CD4-positive, alpha-beta T cell (primary cell): ENCODE measurements at regions not wholly inside any gene's neighbourhood (a gene's known extent, or its start where the extent isn't known, plus 50 kb on each side); places are given as distances from the start of the nearest gene placed in this dataset.

Source experiments
- ATAC-seq: fragments of 200-7000 bp; cut with Tn5 transposase; one replicate; pipeline ENCODE4 v1.10.0; 2022; ENCODE audit warnings: mild to moderate bottlenecking; ENCODE audit not compliant: poor library complexity
- CTCF ChIA-PET: fragments of 350-600 bp; sonication (Branson Sonifier 250); formaldehyde crosslinking; loops from one replicate; lab custom pipeline; 2021; ENCODE audit warnings: antibody characterized with exemption, inconsistent platforms; lab: Charles Lee
- POLR2A ChIA-PET: fragments of 350-600 bp; sonication (Branson Sonifier 250); formaldehyde crosslinking; loops from one replicate; lab custom pipeline; 2021; ENCODE audit warnings: antibody characterized with exemption, inconsistent platforms; lab: Charles Lee
- DNase-seq, 14 experiments: peaks; one replicate each; pipeline ENCODE4 v3.0.0-alpha.2; 2013 to 2020; ENCODE audit warnings: mixed read lengths in 2 of 14
- H3K27ac ChIP-seq, 2 donors: one replicate each; pipeline versions ENCODE4 v1.5.1 to v1.7.0; 2013; ENCODE audit warnings: low read length in 2 of 2, low read depth in 1 of 2, mild to moderate bottlenecking in 1 of 2
- H3K27me3 ChIP-seq, 2 experiments: 1 replicate in 1 of 2; 2 replicates in 1 of 2; pipeline versions ENCODE4 v1.6.1 to v1.7.0; 2013; ENCODE audit warnings: low read length in 2 of 2, control low read depth in 1 of 2, mild to moderate bottlenecking in 1 of 2, moderate library complexity in 1 of 2; ENCODE audit not compliant: insufficient read depth in 2 of 2, control insufficient read depth in 1 of 2
- H3K36me3 ChIP-seq: one replicate; pipeline ENCODE4 v1.6.1; 2013; ENCODE audit warnings: low read length, control low read depth; ENCODE audit not compliant: insufficient read depth
- H3K4me1 ChIP-seq: one replicate; pipeline ENCODE4 v1.6.1; 2013; ENCODE audit warnings: low read length, control low read depth; ENCODE audit not compliant: insufficient read depth
- H3K4me3 ChIP-seq: one replicate; pipeline ENCODE4 v1.5.1; 2013; ENCODE audit warnings: mild to moderate bottlenecking, low read length, moderate library complexity
- H3K9me3 ChIP-seq, 2 experiments: 1 replicate in 1 of 2; 2 replicates in 1 of 2; pipeline versions ENCODE4 v1.6.1 to v1.7.0; 2013; ENCODE audit warnings: low read length in 2 of 2, mild to moderate bottlenecking in 2 of 2, control low read depth in 1 of 2, moderate library complexity in 1 of 2; ENCODE audit not compliant: control insufficient read depth in 1 of 2, insufficient read depth in 1 of 2
- H3K27ac Mint-ChIP-seq: one replicate; pipeline ENCODE4 v1.8.0; 2020; ENCODE audit warnings: mixed read lengths
- H3K27me3 Mint-ChIP-seq: one replicate; pipeline ENCODE4 v1.8.0; 2021; ENCODE audit warnings: mixed read lengths
- H3K36me3 Mint-ChIP-seq: one replicate; pipeline ENCODE4 v1.8.0; 2021; ENCODE audit warnings: low read depth, mixed read lengths
- H3K4me1 Mint-ChIP-seq: one replicate; pipeline ENCODE4 v1.8.0; 2021; ENCODE audit warnings: low read depth, mixed read lengths
- H3K4me3 Mint-ChIP-seq: one replicate; pipeline ENCODE4 v1.8.0; 2020; ENCODE audit warnings: mild to moderate bottlenecking, mixed read lengths
- H3K9me3 Mint-ChIP-seq: one replicate; pipeline ENCODE4 v1.8.0; 2020; ENCODE audit warnings: mixed read lengths
- intact Hi-C, 2 experiments: fragments of 100-400 bp; cut with DNase I in 1 of 2; cut with micrococcal nuclease in 1 of 2; formaldehyde crosslinking; loops; one replicate each; pipeline versions ENCODE4 v1.15.1 to v1.9.0; 2023 to 2025; cut with DNase I, micrococcal nuclease
- TF ChIP-seq, protein P1 (sequence below): fragments of 200-600 bp; IDR thresholded peaks from one replicate; pipeline ENCODE4 v1.8.0; 2022; ENCODE audit warnings: antibody characterized with exemption, mild to moderate bottlenecking

DNA sequence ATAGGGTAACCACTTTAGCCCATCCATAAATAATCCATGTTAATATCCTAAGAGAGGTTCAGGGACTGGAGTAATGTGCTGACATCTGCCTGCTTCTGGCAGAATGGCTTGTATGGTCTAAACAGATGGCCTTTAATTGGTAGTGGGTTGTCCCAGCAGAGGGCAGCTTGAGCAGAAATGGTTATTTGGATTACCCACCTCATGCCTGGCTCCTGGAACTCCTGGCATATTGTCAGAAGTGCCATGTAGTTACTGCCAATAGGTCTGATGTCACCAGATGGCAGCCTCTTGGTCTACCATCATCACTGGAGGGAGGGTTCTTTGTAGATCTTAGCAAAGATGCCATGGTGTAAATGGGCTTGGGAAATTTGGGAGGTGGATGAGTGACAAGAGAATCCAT, 157.5 kb upstream of the SOX9 start:
- POLR2A ChIA-PET, result no interaction called here

DNA sequence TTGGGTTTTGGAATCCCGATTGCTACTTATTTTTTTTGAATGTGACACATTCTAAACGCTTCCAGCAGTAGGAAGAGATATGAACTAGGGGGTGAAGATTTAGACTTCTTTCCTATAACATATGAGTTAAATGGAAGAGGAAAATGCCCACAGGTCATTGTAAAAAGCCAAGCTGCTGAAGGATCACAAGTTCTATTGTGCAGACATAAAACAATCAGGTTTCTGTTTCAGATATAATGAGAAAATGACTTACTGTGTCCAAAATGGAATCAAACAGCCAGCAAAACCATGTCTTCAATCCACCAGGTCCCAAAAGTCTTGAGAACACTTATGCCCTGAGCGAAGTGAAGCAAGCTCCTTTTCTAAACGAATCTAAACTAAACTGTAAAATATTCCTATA, 157.0 kb upstream of the SOX9 start:
- Histone ChIP-seq H3K4me1 (no peaks in the 10 kb centered on the region), H3K9me3 (peaks cover 0 to 4% of the 10 kb centered on the region in 2 experiments), H3K36me3 (no peaks in the 10 kb centered on the region), H3K27me3 (no peaks in the 10 kb centered on the region), H3K4me3 (no peak overlapping the region), H3K27ac (no peak overlapping the region)
- TF ChIP-seq, protein P1, sequence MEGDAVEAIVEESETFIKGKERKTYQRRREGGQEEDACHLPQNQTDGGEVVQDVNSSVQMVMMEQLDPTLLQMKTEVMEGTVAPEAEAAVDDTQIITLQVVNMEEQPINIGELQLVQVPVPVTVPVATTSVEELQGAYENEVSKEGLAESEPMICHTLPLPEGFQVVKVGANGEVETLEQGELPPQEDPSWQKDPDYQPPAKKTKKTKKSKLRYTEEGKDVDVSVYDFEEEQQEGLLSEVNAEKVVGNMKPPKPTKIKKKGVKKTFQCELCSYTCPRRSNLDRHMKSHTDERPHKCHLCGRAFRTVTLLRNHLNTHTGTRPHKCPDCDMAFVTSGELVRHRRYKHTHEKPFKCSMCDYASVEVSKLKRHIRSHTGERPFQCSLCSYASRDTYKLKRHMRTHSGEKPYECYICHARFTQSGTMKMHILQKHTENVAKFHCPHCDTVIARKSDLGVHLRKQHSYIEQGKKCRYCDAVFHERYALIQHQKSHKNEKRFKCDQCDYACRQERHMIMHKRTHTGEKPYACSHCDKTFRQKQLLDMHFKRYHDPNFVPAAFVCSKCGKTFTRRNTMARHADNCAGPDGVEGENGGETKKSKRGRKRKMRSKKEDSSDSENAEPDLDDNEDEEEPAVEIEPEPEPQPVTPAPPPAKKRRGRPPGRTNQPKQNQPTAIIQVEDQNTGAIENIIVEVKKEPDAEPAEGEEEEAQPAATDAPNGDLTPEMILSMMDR, result no peak
- H3K27me3 Mint-ChIP-seq, result no peaks in the 10 kb centered on the region
- no peaks in the 10 kb centered on the region for H3K4me1 Mint-ChIP-seq
- intact Hi-C loops, result no loop called here
- H3K9me3 Mint-ChIP-seq, result peaks cover 7% of the 10 kb centered on the region
- no peaks in the 10 kb centered on the region for H3K36me3 Mint-ChIP-seq
- H3K27ac Mint-ChIP-seq, result no peak overlapping the region
- ATAC-seq (no peak), DNase-seq (no peak)
- no peak overlapping the region for H3K4me3 Mint-ChIP-seq
- CTCF ChIA-PET, result no interaction called here
- POLR2A ChIA-PET, result no interaction called here

More for the DNA sequence above, 157.5 kb upstream of the SOX9 start:
- no peaks in the 10 kb centered on the region for H3K27me3 Mint-ChIP-seq
- H3K27ac Mint-ChIP-seq, result no peak overlapping the region
- CTCF ChIA-PET, result no interaction called here
- TF ChIP-seq, protein P1, result no peak
- Histone ChIP-seq H3K27ac (no peak overlapping the region), H3K4me3 (no peak overlapping the region), H3K36me3 (no peaks in the 10 kb centered on the region), H3K4me1 (no peaks in the 10 kb centered on the region), H3K27me3 (no peaks in the 10 kb centered on the region), H3K9me3 (peaks cover 0 to 4% of the 10 kb centered on the region in 2 experiments)
- H3K4me3 Mint-ChIP-seq, result no peak overlapping the region
- no peak for DNase-seq
- no peaks in the 10 kb centered on the region for H3K4me1 Mint-ChIP-seq
- H3K36me3 Mint-ChIP-seq, result no peaks in the 10 kb centered on the region
- peaks cover 7% of the 10 kb centered on the region for H3K9me3 Mint-ChIP-seq
- intact Hi-C loops, result no loop called here
- no peak for ATAC-seq

DNA sequence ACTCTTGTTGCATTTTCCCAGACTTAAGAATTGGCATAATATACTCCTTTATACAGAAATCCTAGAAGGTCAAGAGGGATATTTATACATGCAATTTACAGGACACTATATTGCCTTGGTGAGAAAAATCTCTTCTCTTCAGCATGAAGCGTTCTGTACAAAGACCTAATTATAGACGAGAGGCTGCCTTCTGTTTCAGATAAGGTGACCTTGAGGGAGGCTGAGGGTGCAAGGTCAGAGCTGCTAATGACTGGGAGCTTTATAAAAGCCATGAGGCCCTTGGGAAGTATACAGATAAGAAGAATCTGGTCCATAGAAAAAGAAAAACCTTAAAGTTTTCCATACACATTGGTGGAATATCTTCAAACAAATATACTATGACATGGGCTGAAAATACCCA, 156.3 kb upstream of the SOX9 start:
- no peaks in the 10 kb centered on the region for H3K27me3 ChIP-seq

More for the DNA sequence above, 156.3 kb upstream of the SOX9 start:
- Histone ChIP-seq H3K4me1 (no peaks in the 10 kb centered on the region), H3K9me3 (peaks cover 0 to 4% of the 10 kb centered on the region in 2 experiments), H3K27ac (no peak overlapping the region), H3K36me3 (no peaks in the 10 kb centered on the region), H3K4me3 (no peak overlapping the region)
- Mint-ChIP-seq H3K4me3 (no peak overlapping the region), H3K4me1 (no peaks in the 10 kb centered on the region), H3K27me3 (no peaks in the 10 kb centered on the region), H3K27ac (no peak overlapping the region), H3K9me3 (peaks cover 6% of the 10 kb centered on the region), H3K36me3 (no peaks in the 10 kb centered on the region)
- ChIA-PET CTCF (no interaction called here), POLR2A (no interaction called here)
- DNase-seq (no peak), ATAC-seq (no peak)
- intact Hi-C loops, result no loop called here
- TF ChIP-seq, protein P1, result no peak
